Mesodermal cell (in vitro differentiated cells): ENCODE measurements at regions not wholly inside any gene's neighbourhood (a gene's known extent, or its start where the extent isn't known, plus 50 kb on each side); places are given as distances from the start of the nearest gene placed in this dataset.

Source experiments
- H3K27ac ChIP-seq: 2 replicates; pipeline ENCODE4 v1.7.0; 2013; ENCODE audit warnings: mild to moderate bottlenecking, low read depth, low read length, moderate library complexity; ENCODE audit not compliant: severe bottlenecking
- H3K36me3 ChIP-seq: 2 replicates; pipeline ENCODE4 v1.7.1; 2013; ENCODE audit warnings: mild to moderate bottlenecking, low read length, moderate library complexity; ENCODE audit not compliant: control insufficient read depth, insufficient read depth
- H3K4me1 ChIP-seq: one replicate; pipeline ENCODE4 v1.7.1; 2013; ENCODE audit warnings: mild to moderate bottlenecking, low read length; ENCODE audit not compliant: insufficient read depth, control insufficient read depth, poor library complexity, severe bottlenecking
- H3K4me3 ChIP-seq: 2 replicates; pipeline ENCODE4 v1.7.0; 2013; ENCODE audit warnings: low read length, control low read depth, mild to moderate bottlenecking; ENCODE audit not compliant: insufficient read depth, poor library complexity, severe bottlenecking; ENCODE audit errors: extremely low read depth
- H3K9me3 ChIP-seq: 2 replicates; pipeline ENCODE4 v1.7.1; 2013; ENCODE audit warnings: mild to moderate bottlenecking, low read length, moderate library complexity; ENCODE audit not compliant: control insufficient read depth
- WGBS, 2 experiments: methylation state at CpG; one replicate each; pipeline ENCODE4 v1.1.5; 2013; ENCODE audit warnings: missing lambda C conversion rate in 2 of 2; ENCODE audit not compliant: insufficient coverage in 2 of 2; 5-methylcytosine and 5-hydroxymethylcytosine counted together

DNA sequence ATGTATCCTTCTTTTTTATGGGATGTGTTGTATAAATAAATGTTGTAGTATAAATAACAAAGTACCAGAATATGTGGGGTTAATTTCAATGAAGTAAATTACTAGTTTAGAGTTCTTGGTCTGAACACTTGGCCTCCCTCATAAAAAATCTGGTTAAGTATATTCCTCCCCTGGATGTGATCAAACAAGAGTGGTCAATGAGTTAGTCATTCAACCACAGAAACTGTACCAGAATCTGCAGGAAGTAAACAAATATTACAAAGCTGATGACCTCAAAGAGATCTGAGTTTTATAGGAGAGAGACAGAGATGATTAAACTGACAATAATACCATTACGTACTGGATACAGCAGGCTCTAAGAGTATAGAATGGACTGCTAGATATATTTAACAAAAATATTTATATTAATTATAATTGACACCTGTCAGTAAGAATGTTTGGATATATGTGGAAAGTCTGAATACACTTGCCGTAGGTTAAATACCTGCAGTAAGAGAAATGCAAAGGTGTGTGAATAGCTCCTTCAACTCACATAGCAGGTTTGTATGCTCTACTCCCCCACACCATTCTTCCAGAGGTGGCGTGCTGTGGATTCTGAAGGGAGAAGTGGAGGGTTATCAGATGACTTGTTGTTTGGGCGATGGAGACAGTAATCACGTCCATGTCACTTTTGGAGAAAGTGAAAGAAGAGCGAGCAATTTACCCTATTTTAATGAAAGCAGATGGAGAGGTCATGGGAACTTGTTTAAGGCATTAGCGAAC lies 108.3 kb upstream of the LRATD1 start:
- H3K27ac ChIP-seq, result no peak overlapping the region

GRCh38 chr2:14524803-14525080 lies 107.8 kb upstream of the LRATD1 start:
- Histone ChIP-seq H3K27ac (no peak overlapping the region), H3K36me3 (no peaks in the 10 kb centered on the region), H3K9me3 (no peaks in the 10 kb centered on the region), H3K4me3 (no peak overlapping the region), H3K4me1 (no peaks in the 10 kb centered on the region)

More for the DNA sequence above, 108.3 kb upstream of the LRATD1 start:
- 81 to 94% methylated on average over 2 to 3 of the region's 7 CpGs for WGBS, 2 experiments
- H3K9me3 ChIP-seq, result no peaks in the 10 kb centered on the region
- no peaks in the 10 kb centered on the region for H3K4me1 ChIP-seq
- H3K4me3 ChIP-seq, result no peak overlapping the region
- H3K36me3 ChIP-seq, result no peaks in the 10 kb centered on the region

DNA sequence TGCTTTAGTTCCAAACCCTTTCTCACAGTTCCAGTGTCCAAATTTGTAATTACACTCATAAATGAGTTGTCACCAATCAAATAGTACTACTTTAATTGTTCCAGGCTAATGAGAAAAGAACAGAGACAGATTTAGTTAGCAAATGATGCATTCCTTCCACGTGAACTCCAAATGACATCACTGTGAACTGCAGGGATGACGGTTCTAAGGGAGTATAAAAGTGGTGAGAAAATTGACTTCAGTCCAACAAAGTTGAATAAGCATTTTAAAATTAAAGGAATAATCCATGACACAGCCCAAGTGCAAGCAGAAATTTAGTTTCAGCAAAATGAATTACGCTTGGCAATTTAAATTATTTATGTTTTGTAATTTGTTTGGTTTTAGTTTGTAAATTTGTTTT lies 102.0 kb upstream of the LRATD1 start:
- Histone ChIP-seq H3K4me1 (no peaks in the 10 kb centered on the region), H3K27ac (no peak overlapping the region)
- 92 to 100% methylated on average over 2 of the region's 3 CpGs for WGBS, 2 experiments

GRCh38 chr2:14533131-14533757 lies 99.3 kb upstream of the LRATD1 start:
- H3K4me3 ChIP-seq, result no peak overlapping the region
- no peak overlapping the region for H3K27ac ChIP-seq
- no peaks in the 10 kb centered on the region for H3K36me3 ChIP-seq
- 30 to 71% methylated on average over 1 of the region's 1 CpG for WGBS, 2 experiments
- no peaks in the 10 kb centered on the region for H3K9me3 ChIP-seq
- no peaks in the 10 kb centered on the region for H3K4me1 ChIP-seq

More for the DNA sequence above, 102.0 kb upstream of the LRATD1 start:
- no peak overlapping the region for H3K4me3 ChIP-seq
- H3K9me3 ChIP-seq, result no peaks in the 10 kb centered on the region
- H3K36me3 ChIP-seq, result no peaks in the 10 kb centered on the region

DNA sequence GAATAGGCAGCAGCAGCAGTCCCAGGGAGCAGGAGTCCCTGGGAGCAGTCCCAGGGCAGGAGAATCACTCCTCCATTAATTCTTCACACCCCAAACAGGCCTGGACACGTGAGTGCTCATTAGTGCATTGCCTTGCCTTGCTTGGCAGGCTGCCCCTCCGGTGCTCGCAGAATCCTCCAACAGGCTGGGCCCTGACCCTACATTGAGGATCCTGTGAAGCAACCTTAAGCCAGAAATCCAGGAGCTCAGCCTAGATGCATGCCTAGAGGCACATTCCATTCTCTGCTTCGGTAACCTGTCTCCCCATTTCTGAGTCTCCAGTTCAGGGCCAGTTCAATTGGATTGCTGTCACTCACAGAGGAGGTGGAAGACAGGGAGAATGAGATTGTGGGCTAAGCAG lies 97.4 kb upstream of the LRATD1 start:
- Histone ChIP-seq H3K36me3 (no peaks in the 10 kb centered on the region), H3K27ac (no peak overlapping the region), H3K9me3 (no peaks in the 10 kb centered on the region), H3K4me1 (no peaks in the 10 kb centered on the region), H3K4me3 (no peak overlapping the region)
- WGBS, 2 experiments, result 72 to 74% methylated on average over 3 to 4 of the region's 4 CpGs

DNA sequence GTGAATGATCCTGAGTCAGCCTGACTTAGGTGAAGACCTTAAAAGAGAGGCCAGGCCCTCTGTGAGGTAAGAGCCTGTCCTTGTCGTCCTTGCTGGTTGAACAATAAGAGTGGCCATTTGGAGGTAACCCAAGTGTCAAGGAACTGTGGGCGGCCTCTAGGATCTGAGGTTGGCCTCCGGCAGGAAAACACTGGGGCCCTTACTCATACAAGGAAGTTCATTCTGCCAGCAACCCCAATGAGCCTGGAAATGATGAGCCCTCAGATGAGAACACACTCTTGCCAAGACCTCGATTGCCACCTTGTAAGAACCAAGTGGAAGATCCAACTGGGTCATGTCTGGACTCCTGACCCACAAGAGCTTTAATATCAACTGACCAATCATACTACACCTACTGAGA lies 95.5 kb upstream of the LRATD1 start:
- no peak overlapping the region for H3K4me3 ChIP-seq
- no peaks in the 10 kb centered on the region for H3K4me1 ChIP-seq
- H3K36me3 ChIP-seq, result no peaks in the 10 kb centered on the region
- WGBS, 2 experiments, result 53 to 80% methylated on average over 2 of the region's 4 CpGs
- H3K27ac ChIP-seq, result no peak overlapping the region
- no peaks in the 10 kb centered on the region for H3K9me3 ChIP-seq

- Histone ChIP-seq H3K9me3 (no peaks in the 10 kb centered on the region), H3K4me3 (no peak overlapping the region), H3K4me1 (no peaks in the 10 kb centered on the region), H3K36me3 (no peaks in the 10 kb centered on the region), H3K27ac (no peak overlapping the region)
- WGBS, 2 experiments, result no CpG with 5 or more reads among the region's 1 CpG
These were observed 92.5 kb upstream of the LRATD1 start for GRCh38 chr2:14540015-14540414.

- Histone ChIP-seq H3K27ac (no peak overlapping the region), H3K4me3 (no peak overlapping the region), H3K36me3 (no peaks in the 10 kb centered on the region), H3K4me1 (no peaks in the 10 kb centered on the region), H3K9me3 (no peaks in the 10 kb centered on the region)
- 88 to 96% methylated on average over 4 of the region's 4 CpGs for WGBS, 2 experiments
These were observed 89.2 kb upstream of the LRATD1 start for GRCh38 chr2:14543284-14543683.

- H3K36me3 ChIP-seq, result no peaks in the 10 kb centered on the region
- WGBS, 2 experiments, result 89 to 93% methylated on average over 1 to 3 of the region's 4 CpGs
- H3K27ac ChIP-seq, result no peak overlapping the region
- no peak overlapping the region for H3K4me3 ChIP-seq
- H3K4me1 ChIP-seq, result no peaks in the 10 kb centered on the region
- H3K9me3 ChIP-seq, result no peaks in the 10 kb centered on the region
These were observed 88.3 kb upstream of the LRATD1 start for GRCh38 chr2:14544247-14544646.

DNA sequence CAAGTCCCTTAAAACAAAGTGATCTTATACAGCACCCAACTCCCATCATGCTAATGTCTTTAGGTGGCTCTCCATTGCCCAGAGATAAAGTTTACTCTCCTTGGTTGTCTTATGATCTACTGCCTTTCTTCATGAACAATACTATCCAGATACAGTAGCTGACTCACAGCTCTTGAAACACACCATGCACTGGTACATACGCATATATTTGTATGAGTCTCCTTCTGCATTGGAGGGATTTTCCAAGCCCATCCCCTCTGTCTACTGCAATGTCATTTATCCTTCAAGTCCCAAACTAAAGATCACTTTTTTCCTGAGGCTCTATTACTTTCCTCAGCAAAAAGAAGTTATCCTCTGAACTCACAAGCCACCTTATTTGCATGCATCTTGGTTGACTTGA lies 84.7 kb upstream of the LRATD1 start:
- H3K27ac ChIP-seq, result no peak overlapping the region
- H3K36me3 ChIP-seq, result no peaks in the 10 kb centered on the region
- no peak overlapping the region for H3K4me3 ChIP-seq
- H3K4me1 ChIP-seq, result no peaks in the 10 kb centered on the region
- no peaks in the 10 kb centered on the region for H3K9me3 ChIP-seq
- WGBS, 2 experiments, result 83% methylated on average over 1 of the region's 1 CpG; no CpG with 5 or more reads in 1 of the 2 experiments

DNA sequence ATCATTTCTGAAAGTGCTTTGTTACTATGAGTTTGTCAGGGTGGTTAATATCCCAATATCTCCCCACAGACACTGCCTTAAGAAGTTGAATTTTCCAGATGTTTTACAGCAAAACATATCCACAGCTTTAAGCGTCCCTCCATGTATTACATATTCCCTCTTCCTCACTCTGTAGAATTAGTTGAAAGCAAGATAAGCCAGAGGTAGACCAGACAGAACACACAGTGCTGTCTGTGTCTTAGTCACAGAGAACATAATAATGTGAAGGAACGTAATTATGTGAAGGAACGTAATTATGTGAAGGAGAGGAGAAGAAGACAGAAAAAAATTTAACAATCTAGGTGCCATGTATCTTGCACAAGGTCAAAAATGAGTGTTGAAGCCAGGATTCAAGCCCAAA lies 81.9 kb upstream of the LRATD1 start:
- WGBS, 2 experiments, result 80 to 100% methylated on average over 1 to 2 of the region's 3 CpGs
- no peaks in the 10 kb centered on the region for H3K9me3 ChIP-seq
- H3K36me3 ChIP-seq, result no peaks in the 10 kb centered on the region
- H3K27ac ChIP-seq, result no peak overlapping the region
- H3K4me1 ChIP-seq, result no peaks in the 10 kb centered on the region
- no peak overlapping the region for H3K4me3 ChIP-seq
